ENCODE measurements at regions not wholly inside any gene's neighbourhood (a gene's known extent, or its start where the extent isn't known, plus 50 kb on each side); places are given as distances from the start of the nearest gene placed in this dataset.

- no peak for ATAC-seq
- no peaks in the 10 kb centered on the region for H3K4me1 ChIP-seq (ENCODE audit: insufficient read depth)
- H3K4me1 Mint-ChIP-seq: no peaks in the 10 kb centered on the region
Observed at GRCh38 chr5:163260471-163260870, 176.9 kb upstream of the CCNG1 start.

More at GRCh38 chr5:163260471-163260870, 176.9 kb upstream of the CCNG1 start:
- Mint-ChIP-seq H3K36me3 (ENCODE audit: low read depth) (no peaks in the 10 kb centered on the region), H3K9me3 (no peaks in the 10 kb centered on the region), H3K27me3 (ENCODE audit: insufficient read depth, low read depth, poor library complexity) (no peaks in the 10 kb centered on the region), H3K4me3 (no peak overlapping the region), H3K27ac (no peak overlapping the region)
- Histone ChIP-seq H3K4me3 (no peak overlapping the region), H3K27me3 (ENCODE audit: insufficient read depth) (no peaks in the 10 kb centered on the region), H3K36me3 (ENCODE audit: insufficient read depth) (no peaks in the 10 kb centered on the region), H3K4me2 (no peak overlapping the region), H3K27ac (ENCODE audit: low read depth) (no peak overlapping the region), H3F3A (replicated peaks; ENCODE audit: low read depth) (no peaks in the 10 kb centered on the region), H3K9me2 (ENCODE audit: insufficient read depth) (no peaks in the 10 kb centered on the region), H3K79me2 (replicated peaks; ENCODE audit: insufficient read depth) (no peaks in the 10 kb centered on the region), H4K20me1 (replicated peaks; ENCODE audit: insufficient read depth) (no peaks in the 10 kb centered on the region), H2AFZ (no peak overlapping the region)
- no peak for TF ChIP-seq ZNF462 (CRISPR knock-in tag; IDR thresholded peaks at IDR 0.05)
- TF ChIP-seq NANOG (IDR thresholded peaks at IDR 0.05; ENCODE audit: borderline replicate concordance): no peak
- no peak for TF ChIP-seq ZNF331 (CRISPR knock-in tag; IDR thresholded peaks at IDR 0.05; ENCODE audit: low read depth)
- TF ChIP-seq CREB1 (CRISPR knock-in tag; IDR thresholded peaks at IDR 0.05; ENCODE audit: low read depth): no peak
- no peak for TF ChIP-seq STAT1 (IDR thresholded peaks at IDR 0.05; ENCODE audit: unreplicated experiment)
- TF ChIP-seq JUNB (IDR thresholded peaks at IDR 0.05; ENCODE audit: unreplicated experiment): no peak
- TF ChIP-seq REST (IDR thresholded peaks at IDR 0.05; ENCODE audit: unreplicated experiment): no peak
- no peak for TF ChIP-seq POLR2AphosphoS5 (IDR thresholded peaks at IDR 0.05; ENCODE audit: low read depth)
- TF ChIP-seq EZH2phosphoT487 (IDR thresholded peaks at IDR 0.05; ENCODE audit: unreplicated experiment): no peak
- no peak for TF ChIP-seq CTCF (conservative IDR thresholded peaks at IDR 0.05; ENCODE audit: low read depth in 2 of 2)
- no peak for TF ChIP-seq EZH2 (IDR thresholded peaks at IDR 0.05; ENCODE audit: low read depth, unreplicated experiment)
- TF ChIP-seq ZNF114 (CRISPR knock-in tag; IDR thresholded peaks at IDR 0.05): no peak
- no peak for TF ChIP-seq ETS1 (IDR thresholded peaks at IDR 0.05)
- DNase-seq (ENCODE audit: low spot score): no peak

Data from GM23338 (cell line).